BLaER1 (cell line): ENCODE measurements at regions not wholly inside any gene's neighbourhood (a gene's known extent, or its start where the extent isn't known, plus 50 kb on each side); places are given as distances from the start of the nearest gene placed in this dataset.

ENCODE experiments used
- H3K27ac ChIP-seq: shearing (Covaris generic); formaldehyde crosslinking; 2 replicates; pipeline ENCODE4 v1.8.1; 2022
- H3K27me3 ChIP-seq: shearing (Covaris generic); formaldehyde crosslinking; 2 replicates; pipeline ENCODE4 v1.8.1; 2022
- H3K36me3 ChIP-seq: shearing (Covaris generic); formaldehyde crosslinking; 2 replicates; pipeline ENCODE4 v1.8.1; 2022
- H3K4me1 ChIP-seq: shearing (Covaris generic); formaldehyde crosslinking; 2 replicates; pipeline ENCODE4 v1.8.1; 2022
- H3K4me2 ChIP-seq: shearing (Covaris generic); formaldehyde crosslinking; 2 replicates; pipeline ENCODE4 v1.8.1; 2022
- H3K4me3 ChIP-seq: shearing (Covaris generic); formaldehyde crosslinking; 2 replicates; pipeline ENCODE4 v1.8.1; 2022
- H3K9ac ChIP-seq: shearing (Covaris generic); formaldehyde crosslinking; 2 replicates; pipeline ENCODE4 v1.8.1; 2022
- H3K9me3 ChIP-seq: shearing (Covaris generic); formaldehyde crosslinking; 2 replicates; pipeline ENCODE4 v1.8.1; 2022
- H4K20me1 ChIP-seq: shearing (Covaris generic); formaldehyde crosslinking; 2 replicates; pipeline ENCODE4 v1.8.1; 2022
- Cebpa-rat ChIP-seq: shearing (Covaris generic); IDR thresholded peaks from 2 replicates; pipeline ENCODE4 v1.8.1; 2022

GRCh38 chr1:170339534-170339933 is 192.4 kb upstream of the GORAB start:
- no peaks in the 10 kb centered on the region for H4K20me1 ChIP-seq
- no peak overlapping the region for H3K27ac ChIP-seq
- TF ChIP-seq Cebpa-rat = no peak
- H3K36me3 ChIP-seq = no peaks in the 10 kb centered on the region
- H3K4me2 ChIP-seq = no peak overlapping the region
- no peak overlapping the region for H3K4me3 ChIP-seq
- H3K9ac ChIP-seq = no peak overlapping the region
- H3K9me3 ChIP-seq = no peaks in the 10 kb centered on the region
- H3K27me3 ChIP-seq = no peaks in the 10 kb centered on the region
- H3K4me1 ChIP-seq = no peaks in the 10 kb centered on the region

GRCh38 chr1:170340308-170340707 is 191.7 kb upstream of the GORAB start:
- H3K4me1 ChIP-seq = no peaks in the 10 kb centered on the region
- no peaks in the 10 kb centered on the region for H3K36me3 ChIP-seq
- H3K27me3 ChIP-seq = no peaks in the 10 kb centered on the region
- H3K27ac ChIP-seq = no peak overlapping the region
- no peaks in the 10 kb centered on the region for H4K20me1 ChIP-seq
- no peak overlapping the region for H3K4me3 ChIP-seq
- H3K9me3 ChIP-seq = no peaks in the 10 kb centered on the region
- no peak overlapping the region for H3K4me2 ChIP-seq
- H3K9ac ChIP-seq = no peak overlapping the region
- no peak for TF ChIP-seq Cebpa-rat

DNA sequence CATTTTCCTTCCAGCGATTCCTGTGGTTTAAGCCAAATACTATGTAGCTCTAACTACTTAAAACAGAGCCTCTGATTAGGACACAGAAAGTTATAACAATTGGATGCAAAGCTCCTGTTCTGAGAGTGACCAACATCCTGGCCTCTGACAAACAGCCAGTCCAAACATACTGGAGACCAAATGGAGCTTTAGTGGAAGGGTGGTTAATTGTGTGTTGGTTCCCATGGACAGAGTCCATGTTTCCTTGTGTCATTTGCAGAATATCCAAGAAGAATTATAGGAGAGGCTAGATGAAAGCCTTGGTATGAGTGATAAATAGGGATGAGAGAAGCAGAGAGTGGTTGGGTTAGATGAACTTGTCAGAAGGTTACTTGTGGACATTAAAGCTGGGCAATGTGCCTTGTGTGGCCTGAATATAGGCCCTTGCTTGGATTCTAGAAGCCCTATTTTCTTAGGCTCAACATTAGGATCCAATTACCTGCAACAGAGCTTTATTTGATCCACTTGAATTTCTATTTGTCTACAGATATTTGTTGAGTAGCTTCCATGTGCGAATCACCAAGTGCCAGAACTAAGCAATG is 180.5 kb upstream of the GORAB start:
- no peaks in the 10 kb centered on the region for H3K27me3 ChIP-seq
- no peak overlapping the region for H3K4me3 ChIP-seq
- no peak overlapping the region for H3K9ac ChIP-seq
- no peaks in the 10 kb centered on the region for H3K36me3 ChIP-seq
- no peak overlapping the region for H3K4me2 ChIP-seq
- H3K27ac ChIP-seq = no peak overlapping the region
- H3K9me3 ChIP-seq = no peaks in the 10 kb centered on the region
- H4K20me1 ChIP-seq = no peaks in the 10 kb centered on the region
- no peak for TF ChIP-seq Cebpa-rat
- H3K4me1 ChIP-seq = no peaks in the 10 kb centered on the region

DNA sequence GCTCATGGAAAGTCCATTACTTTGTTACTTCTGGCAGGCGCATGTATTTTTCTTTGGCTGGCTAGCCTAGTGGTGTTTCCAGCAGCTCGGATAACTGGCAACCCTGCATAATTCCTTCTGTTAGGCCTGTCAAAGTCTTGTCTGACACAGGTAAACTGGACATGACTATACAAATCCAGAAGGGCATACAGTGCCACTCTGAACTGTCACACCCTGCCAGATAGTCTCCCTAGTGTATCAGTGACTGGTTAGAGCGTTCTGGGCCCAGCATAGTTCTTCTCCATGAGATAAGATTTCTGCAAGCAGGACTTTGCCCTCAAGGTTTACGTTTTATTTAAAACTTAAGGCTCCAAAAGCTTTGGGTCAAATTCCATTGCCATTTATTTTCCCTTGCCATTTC is 177.7 kb upstream of the GORAB start:
- TF ChIP-seq Cebpa-rat = no peak
- H3K9me3 ChIP-seq = no peaks in the 10 kb centered on the region
- no peak overlapping the region for H3K4me2 ChIP-seq
- no peaks in the 10 kb centered on the region for H3K27me3 ChIP-seq
- H4K20me1 ChIP-seq = no peaks in the 10 kb centered on the region
- no peaks in the 10 kb centered on the region for H3K36me3 ChIP-seq
- no peak overlapping the region for H3K9ac ChIP-seq
- H3K4me3 ChIP-seq = no peak overlapping the region
- no peak overlapping the region for H3K27ac ChIP-seq
- no peaks in the 10 kb centered on the region for H3K4me1 ChIP-seq

DNA sequence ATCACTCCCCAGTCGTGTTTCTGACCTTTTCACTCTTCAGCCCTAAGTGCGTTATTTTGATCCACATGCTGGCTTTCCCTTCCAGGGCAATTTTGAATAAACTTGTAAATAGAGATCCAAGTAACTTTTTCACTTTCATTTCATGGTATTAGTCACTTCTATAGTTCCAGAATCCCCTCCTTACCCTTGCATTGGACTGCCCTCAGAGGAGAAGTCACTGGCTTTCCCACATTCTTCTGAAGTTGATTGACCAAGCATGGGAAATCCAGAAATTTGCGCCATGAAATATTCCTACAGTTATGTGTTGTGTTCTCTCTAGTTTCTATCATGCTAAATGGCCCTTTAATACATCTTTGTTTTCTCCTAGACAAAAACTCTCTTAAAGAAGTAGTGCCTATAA is 177.3 kb upstream of the GORAB start:
- H3K9ac ChIP-seq = no peak overlapping the region

DNA sequence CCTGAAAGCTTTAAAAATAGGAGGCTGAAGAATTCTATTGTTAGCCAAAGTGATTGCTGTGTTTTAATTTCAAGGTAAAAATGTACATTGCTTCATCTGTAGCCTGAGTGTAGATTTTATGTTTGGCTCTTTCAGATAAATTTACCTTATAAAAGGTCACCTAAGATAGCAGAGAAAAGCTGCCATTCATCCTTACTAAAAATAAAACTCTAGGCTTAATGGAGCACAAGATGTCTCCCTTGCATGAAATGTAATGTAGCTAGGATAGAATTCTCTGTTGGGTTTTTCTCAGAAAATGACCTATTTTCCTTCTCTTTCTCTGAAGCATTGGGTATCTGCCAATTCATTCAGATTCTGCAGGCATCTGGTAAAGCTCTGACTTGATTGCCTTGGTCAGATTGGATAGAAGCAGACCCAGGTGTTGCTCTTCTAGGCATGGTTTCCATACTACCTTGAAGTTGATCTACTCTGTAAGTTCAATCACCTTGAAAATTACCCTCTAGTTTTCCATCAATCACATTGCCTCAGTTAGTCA is 176.6 kb upstream of the GORAB start:
- TF ChIP-seq Cebpa-rat = no peak
- no peak overlapping the region for H3K9ac ChIP-seq
- no peak overlapping the region for H3K27ac ChIP-seq
- H4K20me1 ChIP-seq = no peaks in the 10 kb centered on the region
- no peaks in the 10 kb centered on the region for H3K36me3 ChIP-seq
- no peaks in the 10 kb centered on the region for H3K4me1 ChIP-seq
- no peaks in the 10 kb centered on the region for H3K27me3 ChIP-seq
- no peak overlapping the region for H3K4me2 ChIP-seq
- H3K9me3 ChIP-seq = no peaks in the 10 kb centered on the region
- no peak overlapping the region for H3K4me3 ChIP-seq

More for the DNA sequence above, 177.3 kb upstream of the GORAB start:
- no peaks in the 10 kb centered on the region for H4K20me1 ChIP-seq
- TF ChIP-seq Cebpa-rat = no peak
- H3K36me3 ChIP-seq = no peaks in the 10 kb centered on the region
- no peak overlapping the region for H3K27ac ChIP-seq
- H3K27me3 ChIP-seq = no peaks in the 10 kb centered on the region
- no peaks in the 10 kb centered on the region for H3K9me3 ChIP-seq
- no peak overlapping the region for H3K4me2 ChIP-seq
- no peak overlapping the region for H3K4me3 ChIP-seq
- no peaks in the 10 kb centered on the region for H3K4me1 ChIP-seq

DNA sequence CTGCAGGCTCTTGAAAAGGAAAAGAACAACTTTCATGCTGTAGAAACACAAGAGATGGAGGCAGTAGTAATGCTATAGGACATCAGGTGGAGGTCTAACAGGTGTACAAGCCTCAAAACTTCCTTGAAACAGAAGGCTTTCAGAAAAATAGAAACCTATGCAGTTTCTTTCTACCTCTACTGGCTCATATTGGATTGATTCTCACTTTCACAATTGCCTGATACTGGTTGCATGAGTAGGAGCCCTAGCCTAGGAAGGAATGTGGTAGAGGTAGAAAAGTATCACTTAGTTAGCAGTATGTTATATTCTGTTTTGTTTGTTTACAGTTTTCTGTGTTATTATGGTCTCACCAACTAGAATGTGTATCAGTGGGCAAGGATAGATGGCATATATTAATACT is 175.4 kb upstream of the GORAB start:
- Histone ChIP-seq H3K4me3 (no peak overlapping the region), H3K27ac (no peak overlapping the region), H3K9ac (no peak overlapping the region), H3K9me3 (no peaks in the 10 kb centered on the region), H3K27me3 (no peaks in the 10 kb centered on the region), H4K20me1 (no peaks in the 10 kb centered on the region), H3K4me2 (no peak overlapping the region), H3K36me3 (no peaks in the 10 kb centered on the region), H3K4me1 (no peaks in the 10 kb centered on the region)
- no peak for TF ChIP-seq Cebpa-rat

- H3K27ac ChIP-seq = no peak overlapping the region
- H3K9ac ChIP-seq = no peak overlapping the region
- no peak for TF ChIP-seq Cebpa-rat
Measured at GRCh38 chr1:170357750-170358149, 174.2 kb upstream of the GORAB start.

DNA sequence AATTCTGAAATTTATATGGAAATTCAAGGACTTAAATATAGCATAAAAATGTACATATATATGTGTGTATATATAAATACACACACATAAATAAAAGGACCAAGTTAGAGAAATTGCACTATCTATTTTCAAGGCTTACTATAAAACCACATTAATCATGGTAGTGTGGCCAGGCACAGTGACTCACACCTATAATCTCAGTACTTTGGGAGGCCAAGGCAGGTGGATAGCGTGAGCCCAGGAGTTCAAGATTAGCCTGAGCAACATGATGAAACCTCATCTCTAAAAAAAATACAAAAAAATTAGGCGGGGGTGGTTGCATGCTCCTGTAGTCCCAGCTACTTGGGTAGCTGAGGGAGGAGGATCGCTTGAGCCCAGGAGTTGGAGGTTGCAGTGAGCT is 171.4 kb upstream of the GORAB start:
- no peaks in the 10 kb centered on the region for H3K9me3 ChIP-seq
- H4K20me1 ChIP-seq = no peaks in the 10 kb centered on the region
- H3K4me2 ChIP-seq = no peak overlapping the region
- H3K27me3 ChIP-seq = no peaks in the 10 kb centered on the region
- TF ChIP-seq Cebpa-rat = no peak
- H3K4me3 ChIP-seq = no peak overlapping the region
- no peaks in the 10 kb centered on the region for H3K4me1 ChIP-seq
- H3K9ac ChIP-seq = no peak overlapping the region
- H3K27ac ChIP-seq = no peak overlapping the region
- H3K36me3 ChIP-seq = no peaks in the 10 kb centered on the region

More at GRCh38 chr1:170357750-170358149, 174.2 kb upstream of the GORAB start:
- no peak overlapping the region for H3K4me3 ChIP-seq
- no peaks in the 10 kb centered on the region for H4K20me1 ChIP-seq
- no peaks in the 10 kb centered on the region for H3K27me3 ChIP-seq
- no peak overlapping the region for H3K4me2 ChIP-seq
- H3K36me3 ChIP-seq = no peaks in the 10 kb centered on the region
- H3K9me3 ChIP-seq = no peaks in the 10 kb centered on the region
- no peaks in the 10 kb centered on the region for H3K4me1 ChIP-seq

DNA sequence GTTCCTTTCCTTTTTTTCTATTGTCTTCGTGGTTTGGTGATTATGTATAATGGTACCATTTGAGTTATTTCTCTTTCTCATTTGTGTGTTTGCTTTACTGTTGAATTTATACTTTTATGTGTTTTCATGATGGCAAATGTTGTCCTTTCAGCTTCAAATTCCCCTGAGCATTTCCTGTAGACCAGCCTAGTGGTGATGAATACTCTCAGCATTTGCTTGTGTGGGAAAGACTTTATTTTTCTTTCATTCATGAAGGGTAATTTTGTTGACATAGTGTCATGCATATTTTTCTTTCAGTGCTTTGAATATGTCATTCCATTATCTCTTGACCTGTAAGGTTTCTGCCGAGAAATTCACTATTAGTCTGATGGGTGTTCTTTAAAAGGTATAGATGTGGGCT is 166.6 kb upstream of the GORAB start:
- no peak overlapping the region for H3K27ac ChIP-seq
- no peaks in the 10 kb centered on the region for H4K20me1 ChIP-seq
- no peak overlapping the region for H3K9ac ChIP-seq
- H3K9me3 ChIP-seq = no peaks in the 10 kb centered on the region
- H3K36me3 ChIP-seq = no peaks in the 10 kb centered on the region
- no peak for TF ChIP-seq Cebpa-rat
- H3K4me3 ChIP-seq = no peak overlapping the region
- no peaks in the 10 kb centered on the region for H3K4me1 ChIP-seq
- no peaks in the 10 kb centered on the region for H3K27me3 ChIP-seq
- H3K4me2 ChIP-seq = no peak overlapping the region

DNA sequence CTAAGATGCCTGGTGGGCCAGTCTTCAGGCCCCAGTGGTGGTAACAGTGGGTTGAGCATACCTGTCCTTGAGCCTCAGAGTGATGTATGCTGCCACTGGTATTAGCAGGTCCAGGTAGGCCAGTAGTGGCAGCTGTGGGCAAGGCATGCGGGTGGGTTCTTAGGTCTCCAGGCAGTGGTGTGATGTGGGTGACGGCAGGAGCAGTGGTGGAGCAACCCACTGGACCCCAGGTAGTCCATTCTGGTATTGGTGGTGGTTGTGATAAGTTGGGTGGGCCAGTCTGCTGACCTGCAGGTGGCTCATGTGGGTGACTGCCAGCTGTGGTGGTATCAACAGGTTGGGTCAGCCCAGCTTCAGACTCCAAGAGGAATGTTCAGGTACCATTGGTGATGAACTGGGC is 165.0 kb upstream of the GORAB start:
- TF ChIP-seq Cebpa-rat = no peak

More for the DNA sequence above, 165.0 kb upstream of the GORAB start:
- H4K20me1 ChIP-seq = no peaks in the 10 kb centered on the region
- no peak overlapping the region for H3K27ac ChIP-seq
- no peak overlapping the region for H3K4me2 ChIP-seq
- H3K27me3 ChIP-seq = no peaks in the 10 kb centered on the region
- no peak overlapping the region for H3K9ac ChIP-seq
- no peaks in the 10 kb centered on the region for H3K4me1 ChIP-seq
- H3K36me3 ChIP-seq = no peaks in the 10 kb centered on the region
- no peaks in the 10 kb centered on the region for H3K9me3 ChIP-seq
- no peak overlapping the region for H3K4me3 ChIP-seq
